ENCODE measurements at regions not wholly inside any gene's neighbourhood (a gene's known extent, or its start where the extent isn't known, plus 50 kb on each side); places are given as distances from the start of the nearest gene placed in this dataset.
"Not testable (repeated sequence)": the region's sequence is repeated elsewhere in the genome, so short reads cannot be mapped to it uniquely, and the experiment has no call there.

DNA sequence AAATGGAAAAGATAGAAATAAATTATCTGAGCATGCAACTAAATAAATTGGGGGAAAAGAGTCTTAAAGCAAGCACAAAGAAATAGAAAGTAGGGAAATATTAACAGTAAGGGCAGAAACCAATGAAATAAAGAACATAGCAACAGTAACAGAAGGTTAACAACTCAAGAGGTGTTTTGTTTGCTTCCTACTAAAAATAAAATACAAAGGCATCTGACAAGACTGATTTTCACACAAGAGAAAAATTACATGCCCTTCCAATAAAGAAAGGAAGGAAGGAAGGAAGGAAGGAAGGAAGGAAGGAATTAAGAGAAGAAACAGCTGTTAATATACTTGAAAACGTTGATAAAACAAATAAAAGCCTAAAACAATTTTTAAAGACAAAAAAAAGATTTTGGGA is 240.2 kb downstream of the SEC16B start:
- DNase-seq (ENCODE audit: low read depth in 2 of 2) = no peak

GRCh38 chr1:177723533-177723932 is 246.3 kb downstream of the SEC16B start:
- no peak for DNase-seq (ENCODE audit: low read depth in 2 of 2)

DNA sequence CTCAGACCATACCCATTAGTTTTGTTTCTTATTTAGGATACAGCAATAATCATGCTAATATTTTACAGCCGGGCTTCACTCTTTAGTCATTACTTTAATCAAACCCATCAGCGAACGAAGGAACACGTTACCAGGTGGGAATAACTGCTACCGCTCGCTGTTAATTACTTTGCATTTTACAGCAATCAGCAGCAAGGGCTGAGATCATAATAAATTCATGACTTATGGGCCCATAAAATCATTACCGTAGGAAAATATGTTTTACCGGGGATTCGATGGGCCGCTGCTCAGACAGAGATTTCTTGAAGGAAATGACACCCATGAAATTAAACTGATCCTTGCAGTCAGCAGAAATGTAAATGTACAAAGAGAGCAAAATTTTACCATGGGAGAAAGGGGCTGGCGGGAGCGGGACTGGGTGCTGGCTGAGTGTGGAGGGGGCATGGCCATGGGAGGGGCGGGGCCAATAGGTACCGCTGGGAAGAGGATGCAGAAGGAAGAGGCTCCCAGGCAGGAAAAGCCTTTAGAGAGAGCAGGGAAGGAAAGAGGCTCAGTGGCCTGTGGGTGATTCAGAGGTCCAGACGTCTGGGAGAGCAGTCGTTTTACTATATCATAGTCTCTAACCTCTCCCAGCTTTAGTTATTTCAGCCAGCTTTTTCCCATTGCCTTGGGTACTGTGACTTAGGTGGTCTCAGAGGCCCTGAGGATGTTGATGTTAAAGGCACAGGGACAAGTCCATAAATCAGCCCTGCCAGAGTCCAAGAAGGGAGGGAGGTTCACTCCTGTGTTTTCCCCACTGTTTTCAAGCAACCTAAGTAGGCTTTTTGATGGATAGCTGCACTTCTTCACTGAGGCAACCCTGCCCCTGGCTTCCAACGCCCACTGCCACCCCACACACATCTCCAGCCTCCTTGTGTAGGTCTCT is 258.9 kb downstream of the SEC16B start:
- no peak for DNase-seq (ENCODE audit: low read depth in 2 of 2)

GRCh38 chr1:177708406-177708805 is 261.5 kb downstream of the SEC16B start:
- no peak for DNase-seq (ENCODE audit: low read depth in 2 of 2)

DNA sequence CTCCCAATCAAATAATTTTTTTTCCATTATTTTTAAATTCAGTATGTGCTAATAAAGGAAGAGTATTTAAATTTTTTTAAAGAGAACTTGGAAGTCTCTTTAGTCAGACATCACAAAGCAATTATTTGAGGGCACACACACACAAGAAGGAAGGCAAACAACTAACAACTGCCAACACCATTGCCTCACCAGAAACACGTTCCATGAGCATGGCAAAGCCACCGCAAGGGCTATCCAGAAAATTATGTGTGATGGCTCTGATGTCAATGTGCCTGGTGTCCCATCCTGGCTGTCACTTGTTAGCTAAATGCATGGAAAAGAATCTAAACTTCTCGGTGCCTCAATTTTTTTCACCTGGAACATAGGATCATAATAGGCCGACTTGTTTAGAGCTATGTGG is 262.9 kb downstream of the SEC16B start:
- no peak for DNase-seq (ENCODE audit: low read depth in 2 of 2)

DNA sequence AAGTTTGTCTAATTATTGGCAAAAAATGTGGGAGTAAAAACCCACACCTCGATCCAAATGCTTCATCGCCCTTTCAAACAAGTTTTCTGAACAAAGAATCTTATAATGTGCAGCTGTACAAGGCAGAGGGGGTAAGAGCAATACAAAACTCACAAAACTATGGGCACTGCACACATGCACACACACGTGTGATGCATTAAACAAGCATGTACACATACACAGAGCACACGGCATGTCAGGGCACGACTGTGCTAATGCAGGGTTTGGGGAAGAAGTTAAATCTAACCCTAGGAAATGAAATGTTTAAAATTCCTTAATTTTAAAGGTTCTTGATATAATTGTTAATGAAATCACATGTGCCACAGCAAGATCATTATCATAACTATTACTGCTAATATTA is 264.0 kb downstream of the SEC16B start:
- DNase-seq (ENCODE audit: low read depth in 2 of 2) = no peak

DNA sequence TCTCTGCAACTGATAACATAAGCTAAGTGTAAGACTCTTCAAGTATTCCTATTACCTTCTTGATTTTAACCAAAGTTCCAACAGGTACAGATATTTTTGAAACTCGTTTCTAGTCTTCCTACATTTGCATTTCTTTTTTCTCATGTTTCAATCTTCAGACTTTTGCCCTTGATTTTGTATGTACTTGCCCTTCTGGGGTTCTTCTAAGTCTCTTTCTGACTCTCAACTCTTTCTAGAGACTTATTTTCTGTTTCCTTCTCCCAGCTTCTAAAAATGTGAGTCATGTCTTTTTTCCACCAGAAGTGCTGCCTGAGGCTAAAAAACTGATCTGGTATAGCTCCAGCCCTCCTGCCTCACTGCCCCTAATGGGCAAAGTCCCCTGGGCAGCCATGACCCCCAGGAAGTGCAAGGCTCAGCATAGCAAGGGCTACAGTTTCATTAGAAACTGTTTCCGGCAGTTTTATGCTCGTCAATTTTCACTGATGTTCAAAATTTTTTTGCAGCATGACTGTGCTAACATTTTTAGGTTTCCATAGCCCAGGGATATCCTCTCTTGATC is 265.9 kb downstream of the SEC16B start:
- no peak for DNase-seq (ENCODE audit: low read depth in 2 of 2)

GRCh38 chr1:177701654-177702353 is 268.1 kb downstream of the SEC16B start:
- no peak for DNase-seq (ENCODE audit: low read depth in 2 of 2)

GRCh38 chr1:177700856-177701255 is 269.0 kb downstream of the SEC16B start:
- DNase-seq (ENCODE audit: low read depth in 2 of 2) = no peak

- no peak for DNase-seq (ENCODE audit: low read depth in 2 of 2)
These were observed 278.9 kb downstream of the SEC16B start for GRCh38 chr1:177690996-177691395.

DNA sequence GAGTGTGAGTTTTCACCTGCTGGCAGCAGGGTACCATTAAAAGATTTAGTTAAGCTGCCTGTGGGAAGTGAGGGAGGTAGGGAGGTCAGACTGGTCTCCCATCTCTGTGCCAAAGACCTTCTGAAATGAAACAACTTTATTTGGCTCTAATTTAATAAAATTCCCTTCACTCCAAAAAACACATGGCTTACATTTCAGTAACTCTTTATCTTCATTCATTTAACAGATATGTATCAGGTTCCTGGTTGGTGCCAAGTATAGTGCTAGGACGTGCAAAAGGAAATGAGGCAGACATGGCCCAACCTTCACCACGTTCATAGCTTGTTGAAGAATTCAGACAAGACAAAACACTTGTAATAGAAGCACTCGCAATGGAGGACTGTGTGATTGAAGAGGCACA is 282.3 kb downstream of the SEC16B start:
- no peak for DNase-seq (ENCODE audit: low read depth in 2 of 2)

DNA sequence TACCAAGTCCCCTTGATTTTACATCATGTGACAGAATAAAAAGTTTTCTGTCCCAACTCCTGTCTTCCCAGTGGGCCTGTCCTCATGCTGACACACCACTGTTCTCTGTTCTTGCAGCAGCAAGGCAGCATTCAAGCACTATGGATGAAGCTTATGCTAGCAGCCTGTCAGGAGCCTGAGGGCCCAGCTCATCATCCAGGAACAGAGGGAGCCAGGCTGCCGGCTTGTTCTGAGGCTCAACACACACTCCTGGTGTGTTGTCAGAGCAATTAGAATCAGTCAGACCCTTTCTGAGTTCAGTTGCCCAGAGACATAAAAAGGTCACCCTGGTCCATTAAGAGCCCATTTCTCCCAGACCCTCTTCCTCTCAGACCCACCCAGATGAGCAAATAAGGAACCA is 282.9 kb downstream of the SEC16B start:
- DNase-seq (ENCODE audit: low read depth in 2 of 2) = no peak

DNA sequence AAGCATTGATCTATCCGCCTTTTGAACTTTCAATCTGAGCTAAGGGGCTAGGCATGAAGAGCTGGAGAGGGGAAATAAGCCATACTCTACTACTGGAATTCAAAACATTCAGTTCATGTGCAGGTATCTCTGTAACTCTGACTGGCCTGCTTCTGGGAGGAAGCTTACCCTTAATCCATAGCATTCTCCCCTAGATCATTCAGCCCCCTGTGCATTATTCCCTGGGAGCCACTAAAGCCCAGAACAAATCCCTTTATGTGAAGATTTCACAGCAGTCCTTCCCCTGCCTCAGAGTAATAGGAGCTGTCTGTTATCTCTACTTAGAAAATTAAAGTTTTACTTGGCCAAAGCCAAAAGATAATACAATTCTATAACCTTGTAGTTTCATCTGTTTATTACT is 300.7 kb downstream of the SEC16B start:
- DNase-seq (ENCODE audit: low read depth in 2 of 2) = no peak

DNA sequence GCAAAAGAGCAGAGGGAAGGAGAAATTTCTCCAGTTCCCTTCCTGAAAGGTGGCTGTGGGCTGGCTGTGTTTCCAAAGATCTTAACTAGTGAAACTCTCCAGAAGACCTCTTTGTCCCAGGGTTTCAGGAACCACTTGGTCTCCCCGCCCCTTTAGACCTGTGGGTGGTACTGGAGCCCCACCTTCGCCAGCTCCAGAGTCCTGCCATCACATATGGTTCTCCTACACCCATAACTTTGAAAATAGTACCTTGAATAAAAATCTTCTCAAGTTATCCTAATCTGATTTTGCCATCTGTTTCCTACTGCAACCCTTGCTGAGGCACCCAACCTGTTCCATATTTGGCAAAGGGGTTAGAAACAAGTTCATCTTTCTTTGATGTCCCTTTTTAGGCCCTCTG is 303.9 kb downstream of the SEC16B start:
- no peak for DNase-seq (ENCODE audit: low read depth in 2 of 2)

GRCh38 chr1:177664742-177665141 is 305.1 kb downstream of the SEC16B start:
- DNase-seq (ENCODE audit: low read depth in 2 of 2) = not testable (repeated sequence)

DNA sequence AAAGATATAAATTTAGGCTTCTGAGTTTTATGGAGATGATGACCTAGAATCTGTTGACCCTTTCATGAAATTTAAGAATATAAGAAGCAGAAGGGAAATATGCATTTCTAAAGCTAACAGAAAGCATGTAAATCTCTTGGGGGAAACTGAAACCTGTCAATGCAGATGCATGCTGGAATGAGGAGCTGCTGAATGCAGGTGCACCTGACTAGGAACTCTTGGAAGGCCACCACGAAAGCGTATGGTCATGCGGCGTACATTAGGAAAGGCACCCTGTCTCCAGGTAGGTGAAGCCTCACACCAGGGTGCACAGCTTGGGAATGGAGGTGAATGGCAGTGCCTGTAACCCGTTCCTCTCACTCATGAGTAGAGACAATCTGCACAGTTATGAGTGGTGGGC is 309.7 kb downstream of the SEC16B start:
- no peak for DNase-seq (ENCODE audit: low read depth in 2 of 2)

- DNase-seq (ENCODE audit: low read depth in 2 of 2) = no peak
These were observed 310.6 kb downstream of the SEC16B start for GRCh38 chr1:177659281-177659680.

- no peak for DNase-seq (ENCODE audit: low read depth in 2 of 2)
These were observed 313.3 kb downstream of the SEC16B start for GRCh38 chr1:177656598-177656997.

DNA sequence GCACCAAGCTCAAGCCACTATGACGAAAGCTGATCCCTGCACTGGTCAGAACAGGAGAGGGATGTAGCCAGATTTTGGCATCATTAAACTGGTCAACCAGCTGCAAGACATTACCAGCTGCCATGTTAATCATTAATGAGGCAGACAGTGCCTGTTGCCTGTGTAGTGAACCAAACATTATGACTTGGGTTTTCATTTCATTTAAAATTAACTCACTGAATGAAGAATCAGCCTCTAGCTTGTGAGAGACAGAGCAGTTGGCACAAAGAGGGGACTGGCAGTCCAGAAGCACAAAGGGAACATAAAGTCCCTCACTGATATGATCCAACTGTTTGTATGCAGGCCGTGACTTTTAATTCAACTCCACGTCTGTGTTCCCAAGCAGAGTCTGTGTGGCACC is 318.9 kb downstream of the SEC16B start:
- DNase-seq (ENCODE audit: low read depth in 2 of 2) = no peak

DNA sequence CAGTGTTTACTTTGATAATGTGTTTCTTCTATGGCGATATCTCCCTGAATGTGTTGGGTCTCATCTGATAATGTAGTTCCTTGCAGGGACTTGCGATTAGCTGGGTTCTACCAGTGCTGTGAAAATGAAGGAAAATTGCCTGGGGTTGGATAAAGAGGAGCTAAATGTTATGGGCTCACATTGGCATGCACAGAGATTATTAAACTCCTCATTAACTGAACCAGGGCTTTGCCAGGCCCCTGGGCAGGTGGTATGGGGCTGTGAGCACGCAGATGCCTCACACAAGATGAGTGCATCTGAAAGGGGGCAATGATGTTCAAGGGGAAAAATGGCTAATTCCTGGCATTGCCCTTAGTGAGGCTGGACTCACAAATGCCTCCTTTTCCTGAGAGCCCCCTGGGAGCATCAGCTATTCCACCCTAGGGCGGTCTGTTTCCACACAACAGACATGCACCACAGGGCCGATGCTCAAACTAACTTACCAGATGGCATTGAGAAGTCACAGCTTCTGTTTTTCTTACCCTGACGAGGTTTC is 321.1 kb downstream of the SEC16B start:
- no peak for DNase-seq (ENCODE audit: low read depth in 2 of 2)

DNA sequence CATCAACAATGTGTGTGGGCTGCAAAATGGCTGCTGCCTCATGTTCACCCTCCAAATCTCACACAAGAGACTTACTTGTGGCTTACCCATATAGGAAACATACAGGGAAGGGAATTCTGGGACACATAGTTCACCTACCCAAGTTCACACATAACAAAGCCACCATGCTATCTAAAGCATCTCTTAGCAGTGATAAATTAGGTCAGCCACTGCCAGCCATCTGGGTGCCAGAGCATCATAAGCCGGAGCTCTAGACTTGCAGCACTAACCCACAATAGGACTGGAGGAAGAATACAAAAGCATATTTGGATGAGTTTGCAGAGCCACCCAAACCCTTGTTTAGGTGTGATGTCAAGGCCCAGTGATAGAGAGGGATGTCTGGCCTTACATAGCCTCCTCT is 321.7 kb downstream of the SEC16B start:
- no peak for DNase-seq (ENCODE audit: low read depth in 2 of 2)

Data from lung microvascular endothelial cell (primary cell).